ENCODE measurements at regions not wholly inside any gene's neighbourhood (a gene's known extent, or its start where the extent isn't known, plus 50 kb on each side); places are given as distances from the start of the nearest gene placed in this dataset.

DNA sequence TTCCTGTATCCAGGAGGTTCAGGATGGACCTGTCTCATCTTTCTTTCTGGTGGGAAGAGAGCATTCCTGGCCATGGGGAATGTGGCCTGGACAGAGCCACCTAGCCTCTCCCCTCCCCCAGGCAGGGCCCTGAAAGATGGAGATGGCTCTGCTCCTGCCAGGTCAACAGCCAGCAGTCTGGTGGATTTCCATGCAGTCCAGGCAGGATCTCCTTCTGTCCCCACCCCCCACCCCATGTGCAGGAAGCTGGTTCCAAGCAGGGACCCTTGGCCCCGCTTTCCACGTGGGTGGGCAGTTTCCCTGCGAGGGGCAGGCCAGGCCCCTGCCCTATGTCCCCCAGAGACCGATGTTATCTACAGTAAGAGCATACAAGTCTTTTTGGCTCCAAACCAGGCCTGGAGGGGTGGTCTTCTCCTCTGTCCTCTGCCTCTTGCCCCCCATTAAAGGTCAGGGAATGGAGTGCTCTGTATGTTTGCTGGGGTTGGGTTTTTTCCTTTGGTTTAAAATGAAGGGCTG, 240.5 kb downstream of the SEC14L1 start:
- DNase-seq: no peak

DNA sequence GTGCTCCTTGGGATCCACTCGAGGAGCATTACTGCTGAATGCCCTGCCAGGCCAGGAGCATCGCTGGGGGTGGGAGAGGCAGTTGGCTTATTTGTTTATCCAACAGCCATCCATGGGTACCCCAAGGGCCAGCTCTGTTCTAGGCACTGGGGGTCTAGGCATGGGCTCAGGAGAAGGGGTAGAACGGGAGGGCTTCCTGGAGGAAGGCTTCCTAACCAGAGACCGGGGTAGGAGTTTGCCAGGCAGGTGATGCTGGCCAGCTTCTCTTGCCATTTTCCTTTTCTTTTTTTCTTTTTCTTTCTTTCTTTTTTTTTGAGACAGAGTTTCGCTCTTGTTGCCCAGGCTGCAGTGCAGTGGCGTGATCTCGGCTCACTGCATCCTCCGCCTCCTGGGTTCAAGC, 241.0 kb downstream of the SEC14L1 start:
- DNase-seq: no peak

DNA sequence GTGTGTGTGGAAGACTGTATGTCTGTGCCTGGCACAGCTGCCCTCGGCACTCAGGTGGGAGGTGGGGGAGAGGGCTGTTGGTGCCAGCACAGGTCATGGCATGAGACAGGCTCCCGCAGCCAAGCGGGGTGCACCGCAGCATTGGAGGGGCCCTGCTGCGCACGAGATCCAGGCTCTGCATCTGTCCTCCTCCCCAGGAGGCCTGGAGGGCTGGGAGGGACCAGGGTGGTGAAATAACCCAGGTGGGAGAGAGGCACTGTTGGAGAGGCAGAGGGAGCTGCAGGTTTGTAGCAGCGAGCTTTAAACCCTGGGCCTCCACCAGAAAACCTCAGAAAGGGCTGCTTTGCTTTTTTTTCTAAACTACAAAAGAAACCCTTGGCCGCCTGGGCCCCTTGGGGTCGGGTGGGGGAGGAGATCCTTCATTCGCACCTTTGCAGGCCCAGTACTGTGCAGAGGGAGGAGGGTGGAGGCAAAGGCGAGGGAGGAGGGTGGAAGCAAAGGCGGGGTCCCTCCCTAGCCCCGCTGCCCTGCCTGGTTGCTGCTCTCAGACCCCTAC, 241.7 kb downstream of the SEC14L1 start:
- no peak for DNase-seq

DNA sequence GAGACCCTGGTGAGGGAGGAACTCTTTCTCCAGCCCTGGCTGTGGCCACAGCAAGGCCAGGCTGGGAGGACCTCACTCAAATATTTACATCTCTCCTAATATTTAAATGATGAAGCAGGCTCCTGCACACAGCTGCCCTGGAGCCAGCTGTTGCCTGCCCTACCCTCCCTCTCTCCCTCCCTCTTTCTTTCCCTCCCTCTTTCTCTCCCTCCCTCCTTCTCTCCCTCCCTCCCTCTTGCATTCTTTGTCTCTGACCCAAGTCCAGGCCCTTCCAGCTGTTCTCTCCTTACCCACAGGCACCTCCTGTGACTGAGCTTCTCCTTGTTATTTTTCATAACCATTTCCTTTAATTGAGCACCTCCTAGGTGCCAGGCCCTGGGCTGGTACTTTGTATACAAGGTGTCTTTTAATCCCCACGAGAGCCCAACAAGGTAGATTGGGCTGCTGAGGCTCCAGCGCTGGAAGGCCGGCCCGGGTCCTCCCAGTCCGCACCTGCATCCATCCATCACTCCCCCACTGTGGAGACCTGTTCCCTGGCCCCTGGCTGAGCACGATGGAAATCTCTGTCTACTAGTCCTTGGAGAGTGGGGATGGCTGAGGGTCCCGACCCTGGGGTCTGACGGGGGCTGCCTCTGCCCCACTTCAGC, 242.3 kb downstream of the SEC14L1 start:
- no peak for DNase-seq

DNA sequence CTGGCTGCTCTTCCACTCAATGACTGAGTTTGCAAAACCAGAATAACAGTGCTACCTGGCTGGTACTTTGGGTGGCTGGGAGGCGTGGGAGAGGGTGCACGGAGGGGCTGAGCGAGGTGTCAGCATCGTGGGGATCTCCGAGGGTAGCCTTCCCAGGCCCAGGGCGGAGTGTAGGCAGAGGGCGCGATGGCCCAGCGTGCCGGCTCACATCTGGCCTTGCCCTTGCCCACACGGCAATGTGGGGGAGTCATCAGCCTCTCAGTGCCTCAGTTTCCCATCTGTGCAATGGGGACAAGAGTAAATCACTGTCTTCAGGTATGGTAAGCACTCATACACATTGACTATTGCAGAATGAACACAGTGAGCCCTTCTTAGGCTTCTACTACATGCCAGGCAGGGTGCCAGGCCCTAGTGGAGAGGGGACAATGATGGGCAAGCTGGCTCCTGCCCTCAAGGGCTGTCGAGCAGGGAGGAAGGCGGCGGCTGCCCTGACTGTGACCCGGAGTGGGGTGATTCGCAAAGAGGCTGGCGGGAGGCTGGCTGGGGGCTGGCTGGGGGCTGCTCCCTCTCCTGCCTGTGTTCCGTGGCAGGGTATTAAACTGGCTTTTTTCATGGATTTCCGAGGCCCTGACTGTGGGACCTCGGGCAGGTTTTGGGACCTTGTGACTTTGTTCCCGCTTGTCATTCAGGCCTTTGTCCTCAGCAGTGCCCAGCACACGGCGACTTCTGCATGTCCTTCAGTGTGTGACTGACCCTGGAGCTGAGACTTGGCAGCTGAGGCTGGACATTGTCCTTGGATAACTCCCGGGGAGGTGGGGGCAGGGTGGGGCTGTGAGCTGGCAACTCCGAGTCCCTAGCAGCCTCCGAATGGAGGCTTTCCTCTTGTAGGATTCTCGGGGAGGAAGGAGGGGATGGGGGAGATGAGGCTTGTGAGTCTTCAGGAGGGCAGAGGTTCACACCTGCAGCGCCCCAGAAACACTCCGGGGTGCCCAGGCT, 243.1 kb downstream of the SEC14L1 start:
- DNase-seq: no peak

DNA sequence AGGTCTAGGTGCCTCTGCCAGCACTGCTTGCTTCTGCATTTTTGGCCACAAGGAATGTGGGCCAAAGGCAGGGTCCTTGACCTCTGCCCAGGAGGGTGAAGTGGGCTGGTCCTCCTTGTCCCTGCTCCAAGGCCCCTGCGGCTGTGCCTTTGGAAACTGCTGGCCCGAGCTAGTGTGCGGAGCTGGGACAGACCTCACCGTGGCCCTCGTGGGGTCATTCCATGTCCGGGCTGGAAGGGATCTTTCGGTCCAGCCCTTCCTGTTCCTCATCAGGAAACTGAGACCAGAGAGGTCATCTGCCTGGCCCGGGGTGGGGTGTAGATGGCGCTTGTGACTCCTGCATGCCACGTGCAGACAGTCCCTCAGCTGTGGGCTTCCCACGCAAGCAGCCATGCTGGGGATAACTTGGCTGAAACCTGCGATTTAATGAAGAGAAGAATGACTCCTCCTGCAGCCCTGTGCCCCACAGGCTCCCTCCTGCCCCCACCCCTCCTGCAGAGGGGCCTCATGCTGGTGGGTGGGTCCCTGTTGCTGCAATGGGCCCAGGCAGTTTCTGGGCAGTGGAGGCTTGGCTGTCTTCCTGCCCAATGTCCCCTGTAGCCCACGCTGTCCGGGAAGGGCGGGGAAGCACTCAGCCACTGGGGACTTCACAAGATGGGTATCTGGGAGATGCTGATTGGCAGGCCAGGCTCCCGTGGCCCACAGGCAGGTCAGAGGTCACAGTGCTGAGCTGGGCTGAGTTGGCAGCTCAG, 245.2 kb downstream of the SEC14L1 start:
- no peak for DNase-seq

DNA sequence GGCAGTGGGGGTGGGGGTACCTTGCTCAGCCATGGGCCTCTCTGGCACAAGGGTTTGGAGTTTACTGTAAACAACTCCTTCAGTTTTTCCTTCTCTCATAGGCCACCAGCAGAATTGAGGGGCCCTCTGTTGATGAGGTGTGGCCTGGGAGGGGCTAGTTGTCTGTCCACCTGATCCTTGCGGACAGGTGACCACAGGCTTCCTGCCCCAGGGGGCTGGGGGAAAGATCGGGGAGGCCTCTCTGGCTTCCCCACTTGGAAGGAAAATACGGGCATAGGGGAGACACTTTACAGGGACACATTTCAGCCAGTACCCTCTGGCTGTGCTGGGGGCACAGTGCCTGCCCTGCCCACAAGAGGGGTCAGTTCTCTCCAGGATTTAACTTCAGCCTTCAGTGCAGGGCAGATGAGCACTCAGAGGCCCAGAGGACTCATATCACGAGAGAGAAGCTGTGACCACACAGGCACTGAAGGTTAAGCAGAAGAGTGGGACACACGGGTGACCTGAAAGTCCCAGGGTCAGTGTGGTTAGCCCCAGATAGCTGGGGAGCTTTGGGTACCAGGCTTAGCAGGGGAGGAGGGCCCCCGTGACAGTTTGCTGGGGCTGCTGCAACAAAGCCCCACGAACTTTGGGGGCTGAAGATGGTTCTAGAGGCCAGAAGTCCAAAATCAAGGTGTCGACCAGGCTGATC, 245.9 kb downstream of the SEC14L1 start:
- DNase-seq: no peak

DNA sequence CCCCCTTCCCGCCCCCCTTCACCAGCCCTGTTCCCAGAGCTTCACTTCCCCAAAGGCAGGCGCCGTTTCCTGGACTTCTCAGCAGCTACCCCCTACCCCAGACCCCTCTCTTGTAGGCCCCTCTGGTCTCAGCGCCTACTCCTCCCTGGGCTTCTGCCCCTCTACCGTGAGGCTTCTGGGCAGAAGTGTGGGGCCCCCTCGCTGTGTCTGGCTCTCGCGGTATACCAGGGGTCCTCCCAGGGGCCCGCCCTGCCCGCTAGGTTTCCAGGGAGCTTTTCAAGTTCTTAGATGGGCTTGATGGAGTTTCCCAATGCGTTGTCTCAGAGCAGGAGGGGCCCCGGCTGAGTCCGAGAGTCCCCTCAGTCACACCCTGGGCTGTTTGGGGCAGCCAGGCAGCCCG, 247.1 kb downstream of the SEC14L1 start:
- DNase-seq: no peak

DNA sequence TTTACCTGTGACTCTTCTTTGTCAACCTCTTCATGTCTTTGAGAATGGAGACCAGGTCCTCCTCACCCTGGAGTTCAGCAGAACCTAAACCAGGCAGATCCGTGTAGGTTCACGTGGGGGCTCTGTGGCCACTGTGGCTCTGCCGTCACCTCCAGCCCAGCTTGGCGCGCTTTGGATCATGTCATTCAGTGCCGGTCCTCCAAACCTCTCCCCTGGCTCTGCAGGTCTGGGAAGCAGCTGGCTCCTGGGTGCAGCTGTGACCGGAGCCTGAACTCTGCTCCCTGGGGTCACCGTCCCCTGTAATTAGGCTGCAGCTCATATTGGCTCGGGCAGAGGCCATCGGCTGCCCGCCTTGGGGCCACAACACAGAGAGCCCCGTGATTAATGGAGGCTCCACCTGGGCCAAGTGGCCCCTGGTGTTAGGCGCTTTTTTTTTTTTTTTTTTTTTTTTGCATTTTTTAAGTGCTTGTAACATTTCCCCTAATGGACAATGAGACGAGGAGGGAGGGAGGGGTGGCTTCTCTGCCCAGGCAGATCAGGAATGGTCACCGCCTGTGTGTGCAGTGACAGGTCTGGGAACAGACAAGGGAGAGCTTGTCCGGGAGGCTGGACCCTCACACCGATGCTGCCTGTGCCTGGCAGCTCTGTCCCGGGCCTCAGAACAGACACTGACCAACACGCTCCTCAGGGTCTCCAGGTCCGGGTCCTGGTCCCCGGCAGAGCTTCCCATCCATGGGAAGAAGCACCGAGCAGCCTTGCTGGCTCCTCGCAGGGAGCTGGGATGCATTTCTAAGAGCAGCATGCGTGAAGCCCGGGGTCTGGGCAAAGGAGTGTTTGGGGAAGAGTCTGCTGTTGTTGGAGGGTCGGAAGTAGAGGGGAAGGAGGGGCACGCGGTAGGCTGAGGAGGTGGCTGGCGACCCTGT, 247.9 kb downstream of the SEC14L1 start:
- no peak for DNase-seq

DNA sequence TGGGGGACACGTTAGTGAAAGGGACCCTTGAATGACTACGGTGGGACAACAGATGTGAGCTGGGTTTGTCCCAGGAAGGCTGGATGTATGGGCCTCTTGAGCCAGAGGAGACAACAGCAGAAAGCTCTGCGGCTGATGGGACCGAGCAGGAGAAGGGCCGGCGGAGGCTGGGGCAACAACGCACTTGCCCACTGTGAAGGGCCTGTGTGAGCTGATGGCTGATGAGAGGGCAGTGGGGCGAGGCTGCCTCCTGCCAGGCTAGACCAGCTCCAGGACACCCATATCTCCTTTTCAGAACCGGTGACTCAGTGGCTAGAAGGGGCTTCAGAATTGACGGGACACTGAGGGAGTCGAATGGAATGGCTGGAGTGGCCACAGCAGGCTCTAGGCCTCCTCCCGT, 250.1 kb downstream of the SEC14L1 start:
- no peak for DNase-seq

DNA sequence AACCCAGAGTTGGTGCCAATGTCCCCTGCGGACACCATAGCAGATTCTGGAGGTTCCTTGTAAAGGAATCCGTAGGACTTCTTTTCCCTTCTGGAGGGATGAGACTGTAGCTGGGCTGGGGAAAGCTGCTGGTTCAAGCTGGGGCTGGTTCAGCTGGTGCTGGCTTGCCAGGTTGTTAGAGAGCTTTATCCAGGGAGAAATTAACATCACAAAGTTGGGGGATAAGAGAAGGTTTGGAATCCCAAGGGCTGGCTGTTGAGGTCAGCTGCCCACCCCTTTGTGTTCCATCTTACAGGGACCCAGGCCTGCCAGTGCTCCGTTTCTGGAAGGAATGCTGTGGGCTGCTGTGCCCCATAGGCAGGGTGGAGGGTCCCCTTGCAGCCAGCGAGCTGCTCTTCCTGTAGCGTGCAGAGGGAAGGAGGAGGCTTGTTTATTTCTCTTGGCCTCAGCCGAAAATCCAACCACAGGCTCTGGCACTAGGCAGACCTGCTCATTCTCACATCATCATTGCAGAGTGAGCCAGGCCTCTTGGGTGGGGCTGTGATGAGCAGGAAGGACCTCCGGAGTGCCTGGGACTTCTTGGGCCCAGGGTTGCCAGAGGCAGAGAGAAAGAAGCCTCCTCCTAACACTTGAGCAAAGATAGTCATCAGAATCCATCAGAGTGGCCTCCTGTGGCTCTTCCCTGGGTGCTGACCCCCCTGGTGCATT, 251.1 kb downstream of the SEC14L1 start:
- DNase-seq: no peak

DNA sequence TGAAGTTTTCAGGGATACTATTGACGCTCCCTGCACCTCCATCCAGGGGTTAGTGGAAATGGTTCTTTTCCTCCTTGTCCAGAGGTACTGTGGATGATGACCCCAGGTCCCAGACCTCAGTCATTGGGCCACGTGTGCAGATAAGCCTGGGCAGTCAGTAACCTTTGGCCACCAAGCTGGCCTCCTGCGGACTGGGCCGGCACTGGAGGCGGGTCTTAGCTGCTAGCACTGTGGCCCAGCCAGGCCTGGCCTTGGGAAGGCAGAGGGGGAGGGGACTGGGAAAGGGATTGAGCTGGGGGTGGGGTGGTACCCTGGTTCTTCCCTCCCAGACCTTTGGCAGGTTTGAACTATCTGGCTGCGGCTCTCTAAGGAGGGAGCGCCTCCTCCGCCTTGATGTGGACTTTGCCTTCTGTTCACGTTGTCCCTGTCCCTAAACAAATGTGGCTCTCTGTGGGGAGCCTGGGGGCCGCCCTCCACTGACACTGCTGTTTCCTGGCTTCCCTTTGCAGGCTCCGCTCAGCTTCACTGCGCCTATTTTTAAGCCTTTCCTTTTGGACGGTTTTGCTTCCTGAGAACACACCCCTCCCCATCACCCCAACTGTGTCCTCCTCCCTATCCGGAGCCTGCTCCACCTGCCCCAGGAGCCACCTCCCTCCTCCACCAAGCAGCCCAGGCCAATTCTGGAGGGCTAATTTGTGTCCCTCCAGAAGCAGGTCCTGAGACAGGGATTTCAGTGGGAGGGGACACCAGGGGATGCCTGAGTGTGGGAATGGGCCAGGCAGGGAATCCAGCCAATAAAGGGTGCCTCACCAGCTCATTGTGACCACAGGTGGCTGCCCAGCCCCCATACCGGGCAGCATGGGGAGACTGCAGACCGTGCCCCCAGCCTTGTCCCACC, 251.9 kb downstream of the SEC14L1 start:
- DNase-seq: no peak

DNA sequence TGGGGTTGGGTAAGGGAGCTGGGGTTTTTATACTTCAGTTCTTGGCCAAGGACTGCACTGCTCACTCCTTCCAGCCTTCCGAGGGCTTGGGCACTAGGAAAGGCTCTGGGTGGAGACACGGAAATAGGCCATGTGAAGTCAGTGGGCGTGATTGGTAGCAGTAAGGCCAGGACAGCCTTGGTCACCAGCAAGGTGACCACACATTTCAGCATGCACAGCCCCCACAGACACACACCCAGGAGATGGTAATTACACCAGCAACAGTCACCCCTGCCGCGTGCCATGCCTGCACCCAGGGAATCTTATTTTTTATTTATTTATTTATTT, 252.5 kb downstream of the SEC14L1 start:
- DNase-seq: no peak

DNA sequence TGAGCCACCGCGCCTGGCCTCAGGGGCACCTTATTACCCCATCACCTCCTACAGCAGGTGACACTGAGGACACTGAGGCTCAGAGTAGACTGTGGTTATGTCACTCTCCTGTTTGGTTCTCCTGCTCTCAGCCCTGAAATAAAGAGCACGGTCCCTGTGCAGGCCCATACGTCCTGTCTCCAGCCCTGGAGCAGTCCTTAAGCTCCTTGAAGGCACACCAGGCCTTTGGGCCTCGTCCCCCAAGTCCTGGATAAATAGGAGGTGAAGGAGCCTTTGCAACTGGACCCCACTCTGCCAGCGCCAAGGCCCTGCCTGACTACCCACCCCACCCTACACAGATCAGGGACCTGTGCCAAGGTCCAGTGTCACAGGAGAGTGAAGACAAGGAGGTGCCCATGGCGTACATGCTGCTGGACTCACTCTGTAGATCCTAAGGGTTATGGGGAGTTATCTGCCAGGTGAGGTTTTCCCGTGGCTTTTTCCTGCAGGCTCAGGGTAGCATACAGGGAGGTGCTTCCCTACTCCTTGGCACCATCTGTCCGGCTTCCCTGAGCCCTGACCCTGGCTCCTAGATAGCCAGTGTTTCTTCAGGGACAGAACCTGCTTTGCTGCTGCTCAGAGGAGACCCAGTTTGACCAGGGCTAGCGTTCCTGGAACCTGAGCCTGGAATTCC, 253.2 kb downstream of the SEC14L1 start:
- DNase-seq: no peak

DNA sequence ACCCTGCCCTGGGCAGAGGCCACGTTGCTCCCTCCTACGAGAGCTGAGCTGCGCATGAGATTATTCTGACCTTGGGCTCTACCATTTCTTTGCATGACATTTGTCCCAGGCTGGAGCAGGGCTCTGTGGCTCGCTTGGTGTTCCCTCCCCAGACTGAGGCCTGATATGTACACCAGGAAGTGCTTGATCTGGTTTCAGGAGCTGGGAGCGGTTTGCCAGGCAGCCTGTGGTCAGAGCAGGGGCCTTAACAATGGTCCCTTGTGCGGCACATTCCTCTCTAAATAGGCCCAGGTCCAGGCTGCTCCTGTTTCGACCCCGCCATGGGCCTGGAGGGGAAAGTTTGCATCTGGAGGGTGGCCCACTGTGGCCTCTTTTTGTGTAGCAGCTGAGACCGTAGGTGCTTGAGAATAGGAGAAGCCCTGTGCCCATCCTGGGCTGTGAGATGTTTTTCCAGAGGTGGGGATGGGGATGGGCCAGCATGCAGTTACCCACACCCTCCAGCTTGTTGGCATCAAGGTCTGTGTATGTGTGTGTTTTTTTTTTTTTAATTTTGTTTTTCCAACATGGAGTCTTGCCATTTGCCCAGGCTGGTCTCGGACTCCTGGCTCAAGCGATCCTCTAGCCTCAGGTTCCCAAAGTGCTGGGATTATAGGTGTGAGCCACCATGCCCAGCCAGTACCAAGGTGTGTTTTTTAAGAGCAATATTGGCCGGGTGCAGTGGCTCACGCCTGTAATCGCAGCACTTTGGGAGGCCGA, 253.9 kb downstream of the SEC14L1 start:
- no peak for DNase-seq

DNA sequence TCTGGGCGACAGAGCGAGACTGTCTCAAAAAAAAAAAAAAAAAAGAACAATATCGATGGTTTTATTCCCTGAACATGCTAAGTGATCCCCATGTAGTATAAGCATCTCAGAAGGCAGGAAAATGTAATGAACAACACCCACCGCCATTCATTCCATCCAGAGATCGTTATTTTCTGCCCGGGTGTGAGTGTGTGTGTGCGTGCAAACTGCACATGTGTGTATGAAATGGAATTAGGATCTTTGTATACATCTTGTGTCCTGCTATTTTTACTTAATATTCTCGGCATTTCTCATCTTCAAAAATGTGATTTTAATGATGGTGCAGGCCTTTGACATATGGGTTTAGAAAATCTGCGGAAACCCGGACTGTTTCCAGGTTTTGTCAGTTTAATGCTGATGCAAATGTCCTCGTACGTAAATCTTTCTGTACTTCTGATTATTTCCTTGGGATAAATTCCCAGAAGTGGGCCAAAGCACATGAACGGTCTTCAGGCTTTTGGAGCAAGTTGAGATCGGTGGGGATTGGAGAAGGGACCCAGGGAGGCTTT, 254.8 kb downstream of the SEC14L1 start:
- no peak for DNase-seq

DNA sequence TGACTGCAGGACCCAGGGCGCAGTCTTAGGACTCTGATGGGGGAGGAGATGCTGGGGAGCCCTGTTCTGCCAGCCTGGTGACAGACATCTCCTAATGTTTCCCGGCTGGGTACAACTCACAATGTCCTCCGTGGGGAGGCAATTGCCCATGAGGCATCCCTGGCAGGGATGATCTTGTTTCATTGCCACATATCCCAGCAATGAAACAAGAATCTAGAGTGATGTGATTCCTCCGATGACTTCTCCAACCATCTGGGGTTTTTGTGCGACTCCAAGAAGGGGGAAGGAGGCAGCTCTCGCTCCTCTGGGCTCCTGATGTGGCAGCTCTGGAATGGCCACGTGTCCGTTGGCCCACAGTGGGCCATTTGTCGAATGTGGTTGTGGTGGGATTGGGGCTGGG, 255.8 kb downstream of the SEC14L1 start:
- no peak for DNase-seq

DNA sequence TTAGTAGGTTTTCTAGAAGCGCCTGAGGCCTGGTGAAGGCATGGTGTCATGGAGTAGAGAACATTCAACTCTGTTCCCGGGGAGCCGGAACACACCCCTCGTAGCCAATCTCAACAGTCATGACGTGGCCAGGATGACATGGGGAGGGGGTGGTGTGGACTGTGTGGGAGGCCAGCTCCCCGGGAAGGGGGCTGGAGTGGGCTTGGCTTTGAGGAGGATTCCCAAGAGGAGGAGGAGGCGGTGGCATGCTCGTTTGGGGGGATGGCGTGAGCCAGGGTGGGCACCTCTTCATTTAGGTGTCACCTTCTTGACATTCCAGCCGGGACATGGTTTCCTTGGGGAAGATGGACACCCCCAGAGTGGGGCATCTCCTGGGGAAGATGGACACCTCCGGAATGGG, 257.5 kb downstream of the SEC14L1 start:
- no peak for DNase-seq

All from NCI-H1048 (cell line).